H9 (cell line): ENCODE measurements at regions not wholly inside any gene's neighbourhood (a gene's known extent, or its start where the extent isn't known, plus 50 kb on each side); places are given as distances from the start of the nearest gene placed in this dataset.

ENCODE experiments used
- DNase-seq: peaks from one replicate; pipeline ENCODE4 v3.0.0-alpha.2; 2017
- H2AFZ ChIP-seq: one replicate; pipeline ENCODE4 v1.6.1; 2013; ENCODE audit warnings: mild to moderate bottlenecking, low read length, control low read depth, moderate library complexity
- H2AK5ac ChIP-seq: 2 replicates; pipeline ENCODE4 v1.6.1; 2013; ENCODE audit warnings: low read length, control low read depth, mixed read lengths; ENCODE audit not compliant: insufficient read length
- H2BK120ac ChIP-seq: one replicate; pipeline ENCODE4 v1.6.1; 2013; ENCODE audit warnings: low read depth, mild to moderate bottlenecking, low read length, control low read depth, inconsistent platforms; ENCODE audit not compliant: poor library complexity, severe bottlenecking
- H2BK12ac ChIP-seq: 2 replicates; pipeline ENCODE4 v1.6.1; 2013; ENCODE audit warnings: low read length, control low read depth, mixed read lengths, low read depth; ENCODE audit not compliant: insufficient read length
- H2BK15ac ChIP-seq: 2 replicates; pipeline ENCODE4 v1.6.1; 2013; ENCODE audit warnings: low read depth, low read length, control low read depth
- H2BK20ac ChIP-seq: one replicate; pipeline ENCODE4 v1.6.1; 2013; ENCODE audit warnings: low read depth, mild to moderate bottlenecking, low read length, control low read depth, inconsistent platforms; ENCODE audit not compliant: poor library complexity, severe bottlenecking
- H2BK5ac ChIP-seq: 2 replicates; pipeline ENCODE4 v1.6.1; 2013; ENCODE audit warnings: low read length, control low read depth, mixed read lengths; ENCODE audit not compliant: insufficient read length
- H3K14ac ChIP-seq: 2 replicates; pipeline ENCODE4 v1.6.1; 2013; ENCODE audit warnings: low read length, control low read depth; ENCODE audit not compliant: insufficient read depth
- H3K18ac ChIP-seq: 2 replicates; pipeline ENCODE4 v1.6.1; 2013; ENCODE audit warnings: low read depth, mild to moderate bottlenecking, mixed read lengths, low read length, control low read depth; ENCODE audit not compliant: insufficient read length
- H3K23ac ChIP-seq: 2 replicates; pipeline ENCODE4 v1.6.1; 2013; ENCODE audit warnings: low read length, control low read depth, mixed read lengths, low read depth; ENCODE audit not compliant: insufficient read length
- H3K23me2 ChIP-seq: 2 replicates; pipeline ENCODE4 v1.6.1; 2013; ENCODE audit warnings: low read depth, mild to moderate bottlenecking, mixed read lengths, low read length, control low read depth; ENCODE audit not compliant: insufficient read length, poor library complexity, severe bottlenecking
- H3K27ac ChIP-seq: 2 replicates; pipeline ENCODE4 v1.5.1; 2013; ENCODE audit warnings: low read length, control low read depth, mixed read lengths, low read depth; ENCODE audit not compliant: insufficient read length
- H3K27me3 ChIP-seq: 2 replicates; pipeline ENCODE4 v1.6.1; 2013; ENCODE audit warnings: low read length, control low read depth, inconsistent platforms; ENCODE audit not compliant: insufficient read depth
- H3K4ac ChIP-seq: 2 replicates; pipeline ENCODE4 v1.6.1; 2013; ENCODE audit warnings: low read depth, mild to moderate bottlenecking, control low read depth, inconsistent platforms, low read length, moderate library complexity
- H3K4me1 ChIP-seq: 2 replicates; pipeline ENCODE4 v1.6.1; 2013; ENCODE audit warnings: low read length, control low read depth, inconsistent platforms; ENCODE audit not compliant: insufficient read depth
- H3K4me2 ChIP-seq: 2 replicates; pipeline ENCODE4 v1.6.1; 2013; ENCODE audit warnings: low read length, control low read depth, mixed read lengths; ENCODE audit not compliant: insufficient read length, insufficient read depth
- H3K56ac ChIP-seq: 2 replicates; pipeline ENCODE4 v1.6.1; 2013; ENCODE audit warnings: low read depth, mild to moderate bottlenecking, mixed read lengths, low read length, control low read depth; ENCODE audit not compliant: insufficient read length
- H3K79me1 ChIP-seq: 2 replicates; pipeline ENCODE4 v1.6.1; 2013; ENCODE audit warnings: low read depth, mild to moderate bottlenecking, moderate library complexity, low read length, control low read depth, inconsistent platforms; ENCODE audit not compliant: insufficient read depth, poor library complexity, severe bottlenecking
- H3K79me2 ChIP-seq: 2 replicates; pipeline ENCODE4 v1.6.1; 2013; ENCODE audit warnings: low read length, control low read depth, inconsistent platforms; ENCODE audit not compliant: insufficient read depth
- H3K9ac ChIP-seq: 2 replicates; pipeline ENCODE4 v1.6.1; 2013; ENCODE audit warnings: low read length, control low read depth, mixed read lengths; ENCODE audit not compliant: insufficient read length; ENCODE audit errors: extremely low read depth
- H3K9me3 ChIP-seq: one replicate; pipeline ENCODE4 v1.6.1; 2013; ENCODE audit warnings: low read depth, low read length, inconsistent platforms; ENCODE audit not compliant: control insufficient read depth
- H3T11ph ChIP-seq: one replicate; pipeline ENCODE4 v1.6.1; 2013; ENCODE audit warnings: mild to moderate bottlenecking, low read length, control low read depth, inconsistent platforms
- H4K20me1 ChIP-seq: one replicate; pipeline ENCODE4 v1.6.1; 2013; ENCODE audit not compliant: control insufficient read depth, insufficient read length, insufficient read depth
- H4K5ac ChIP-seq: 2 replicates; pipeline ENCODE4 v1.6.1; 2013; ENCODE audit warnings: low read depth, mild to moderate bottlenecking, mixed read lengths, low read length, control low read depth; ENCODE audit not compliant: insufficient read length
- H4K8ac ChIP-seq: replicated peaks from 2 replicates; pipeline ENCODE4 v1.6.1; 2013; ENCODE audit warnings: low read length, control low read depth, mixed read lengths, low read depth; ENCODE audit not compliant: insufficient read length
- H4K91ac ChIP-seq: 2 replicates; pipeline ENCODE4 v1.6.1; 2013; ENCODE audit warnings: low read depth, mild to moderate bottlenecking, moderate library complexity, mixed read lengths, low read length, control low read depth; ENCODE audit not compliant: insufficient read length
- H3K27ac Mint-ChIP-seq, 3 experiments: 2 replicates in 2 of 3; 3 replicates in 1 of 3; pipeline ENCODE4 v1.8.0; 2020 to 2021; ENCODE audit warnings: mixed read lengths in 3 of 3, mild to moderate bottlenecking in 1 of 3, moderate library complexity in 1 of 3
- H3K27me3 Mint-ChIP-seq: 2 replicates; pipeline ENCODE4 v1.8.0; 2021; ENCODE audit warnings: low read depth, mild to moderate bottlenecking, moderate library complexity, mixed read lengths
- H3K36me3 Mint-ChIP-seq, 3 experiments: 2 replicates in 2 of 3; 3 replicates in 1 of 3; pipeline ENCODE4 v1.8.0; 2020 to 2021; ENCODE audit warnings: low read depth in 3 of 3, mixed read lengths in 3 of 3; ENCODE audit not compliant: insufficient read depth in 1 of 3
- H3K4me1 Mint-ChIP-seq, 2 experiments: 2 replicates each; pipeline ENCODE4 v1.8.0; 2020; ENCODE audit warnings: mixed read lengths in 2 of 2
- H3K4me3 Mint-ChIP-seq, 2 experiments: 2 replicates in 1 of 2; 3 replicates in 1 of 2; pipeline ENCODE4 v1.8.0; 2020 to 2021; ENCODE audit warnings: mild to moderate bottlenecking in 2 of 2, mixed read lengths in 2 of 2, moderate library complexity in 1 of 2
- H3K9me3 Mint-ChIP-seq, 2 experiments: 2 replicates in 1 of 2; 3 replicates in 1 of 2; pipeline ENCODE4 v1.8.0; 2020; ENCODE audit warnings: mild to moderate bottlenecking in 2 of 2, mixed read lengths in 2 of 2, moderate library complexity in 1 of 2
- CTCF ChIP-seq: fragments of 200-600 bp; sonication (generic); conservative IDR thresholded peaks from 3 replicates; pipeline ENCODE4 v1.8.0; 2021; ENCODE audit warnings: antibody characterized with exemption, mild to moderate bottlenecking

- H3K4me1 ChIP-seq, result no peaks in the 10 kb centered on the region; the same call in 1 of the 2 replicates
- H4K5ac ChIP-seq, result no peak overlapping the region
- H3K56ac ChIP-seq, result no peak overlapping the region
- no peak overlapping the region for H2AK5ac ChIP-seq
- H3K79me1 ChIP-seq, result no peaks in the 10 kb centered on the region
- no peak for TF ChIP-seq CTCF
- Mint-ChIP-seq H3K36me3 (peaks cover 5 to 13% (median 6%) of the 10 kb centered on the region in 3 experiments; a peak in 6 of 7 replicates), H3K9me3 (peaks cover 8 to 17% of the 10 kb centered on the region in 2 experiments), H3K27ac (no peak overlapping the region), H3K27me3 (no peaks in the 10 kb centered on the region), H3K4me3 (no peak overlapping the region), H3K4me1 (peaks cover 20 to 29% of the 10 kb centered on the region in 2 experiments)
- H3K4me2 ChIP-seq, result no peak overlapping the region
- no peak overlapping the region for H3K14ac ChIP-seq
- H2BK15ac ChIP-seq, result no peak overlapping the region
- no peak for DNase-seq
- no peak overlapping the region for H3T11ph ChIP-seq
- H3K18ac ChIP-seq, result no peak overlapping the region
- H2BK5ac ChIP-seq, result no peak overlapping the region
- H2AFZ ChIP-seq, result no peak overlapping the region
- no peak overlapping the region for H2BK12ac ChIP-seq
- H3K9ac ChIP-seq, result no peak overlapping the region
- no peak overlapping the region for H2BK120ac ChIP-seq
- H4K8ac ChIP-seq, result no peak overlapping the region
- H3K23me2 ChIP-seq, result no peaks in the 10 kb centered on the region
- H4K91ac ChIP-seq, result no peak overlapping the region
- H2BK20ac ChIP-seq, result no peak overlapping the region
- H3K9me3 ChIP-seq, result no peaks in the 10 kb centered on the region
- H3K23ac ChIP-seq, result no peak overlapping the region
- H3K4ac ChIP-seq, result no peak overlapping the region
- H3K27me3 ChIP-seq, result no peaks in the 10 kb centered on the region
- H4K20me1 ChIP-seq, result no peaks in the 10 kb centered on the region
- H3K27ac ChIP-seq, result no peak overlapping the region
- no peaks in the 10 kb centered on the region; the same call in 1 of the 2 replicates for H3K79me2 ChIP-seq
Measured at GRCh38 chr18:31213641-31214040, 51.0 kb upstream of the DSC1 start.
